ENCODE measurements at regions not wholly inside any gene's neighbourhood (a gene's known extent, or its start where the extent isn't known, plus 50 kb on each side); places are given as distances from the start of the nearest gene placed in this dataset.

GRCh38 chr4:26106776-26107175 is 192.8 kb downstream of the SMIM20 start:
- TF ChIP-seq CTCF (IDR thresholded peaks at IDR 0.05 in 4 of 5, conservative IDR thresholded peaks at IDR 0.05 in 1 of 5) (no peak), POLR2A (IDR thresholded peaks at IDR 0.05) (no peak)
